Umbilical cord (tissue), 1 donor: ENCODE measurements at regions not wholly inside any gene's neighbourhood (a gene's known extent, or its start where the extent isn't known, plus 50 kb on each side); places are given as distances from the start of the nearest gene placed in this dataset.
"Not testable (repeated sequence)": the region's sequence is repeated elsewhere in the genome, so short reads cannot be mapped to it uniquely, and the experiment has no call there.

Source experiments
- DNase-seq: peaks from one replicate; pipeline ENCODE4 v3.0.0-alpha.2; 2015; ENCODE audit warnings: low spot score

DNA sequence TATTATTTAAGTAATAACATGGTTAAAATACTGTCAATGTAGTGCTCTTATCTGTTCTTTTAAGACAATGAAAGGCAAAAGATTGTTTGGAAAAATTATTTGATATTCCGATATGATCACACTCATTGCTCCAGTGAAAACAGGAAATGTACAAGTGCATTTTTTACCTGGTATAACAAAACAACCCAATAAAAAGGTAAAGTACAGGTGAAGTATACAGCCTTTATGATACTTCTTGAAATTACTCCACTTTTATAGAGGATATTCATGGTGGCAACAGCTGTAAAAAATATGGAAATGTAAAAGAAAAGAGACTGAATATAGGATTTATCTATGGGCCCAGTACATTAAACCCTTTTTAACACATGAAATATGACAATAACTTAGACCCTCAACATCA is 298.6 kb upstream of the HNRNPA3 start:
- DNase-seq = no peak

DNA sequence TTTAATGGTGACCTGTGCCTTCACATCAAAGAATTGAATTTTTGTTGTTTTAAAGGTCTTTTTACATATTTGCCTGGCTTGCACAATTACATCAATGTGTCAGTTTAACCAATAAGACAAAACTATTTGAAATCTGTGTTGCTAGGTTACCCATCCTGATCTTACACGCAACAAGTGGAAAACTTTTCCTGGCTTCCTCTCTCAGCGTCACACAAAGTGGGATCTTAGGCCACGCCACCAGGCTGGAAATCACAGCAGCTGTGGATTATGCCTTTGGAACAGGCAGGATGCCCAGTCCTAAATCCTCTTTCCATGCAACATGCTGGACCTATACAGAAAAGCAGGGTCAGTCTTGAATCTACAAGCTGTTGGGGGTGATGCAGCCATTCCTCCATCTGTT is 298.2 kb upstream of the HNRNPA3 start:
- peak; percentile 19 for DNase-seq

DNA sequence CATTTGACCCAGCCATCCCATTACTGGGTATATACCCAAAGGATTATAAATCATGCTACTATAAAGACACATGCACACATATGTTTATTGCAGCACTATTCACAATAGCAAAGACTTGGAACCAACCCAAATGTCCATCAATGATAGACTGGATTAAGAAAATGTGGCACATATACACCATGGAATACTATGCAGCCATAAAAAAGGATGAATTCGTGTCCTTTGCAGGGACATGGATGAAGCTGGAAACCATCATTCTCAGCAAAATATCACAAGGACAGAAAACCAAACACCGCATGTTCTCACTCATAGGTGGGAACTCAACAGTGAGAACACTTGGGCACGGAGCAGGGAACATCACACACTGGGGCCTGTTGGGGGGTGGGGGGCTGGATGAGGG is 290.0 kb upstream of the HNRNPA3 start:
- not testable (repeated sequence) for DNase-seq

DNA sequence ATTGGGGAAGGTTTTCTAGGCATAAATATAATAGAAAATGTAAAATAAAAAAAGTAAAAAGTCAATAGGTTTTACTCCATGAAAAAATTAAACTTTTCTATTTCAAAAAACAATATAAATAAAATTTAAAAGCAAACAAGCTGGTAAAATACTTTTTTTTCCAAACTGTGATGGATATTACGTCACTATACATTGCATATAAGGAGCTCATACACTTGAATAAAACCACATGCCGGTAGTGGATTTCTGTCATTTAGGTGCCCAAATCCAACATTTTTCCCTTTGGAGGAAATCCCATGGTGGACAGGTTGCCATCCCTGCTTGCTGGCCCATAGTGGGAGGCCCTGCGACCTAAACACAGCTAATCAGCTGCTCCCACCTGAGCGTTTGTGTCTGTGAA is 289.4 kb upstream of the HNRNPA3 start:
- no peak for DNase-seq

DNA sequence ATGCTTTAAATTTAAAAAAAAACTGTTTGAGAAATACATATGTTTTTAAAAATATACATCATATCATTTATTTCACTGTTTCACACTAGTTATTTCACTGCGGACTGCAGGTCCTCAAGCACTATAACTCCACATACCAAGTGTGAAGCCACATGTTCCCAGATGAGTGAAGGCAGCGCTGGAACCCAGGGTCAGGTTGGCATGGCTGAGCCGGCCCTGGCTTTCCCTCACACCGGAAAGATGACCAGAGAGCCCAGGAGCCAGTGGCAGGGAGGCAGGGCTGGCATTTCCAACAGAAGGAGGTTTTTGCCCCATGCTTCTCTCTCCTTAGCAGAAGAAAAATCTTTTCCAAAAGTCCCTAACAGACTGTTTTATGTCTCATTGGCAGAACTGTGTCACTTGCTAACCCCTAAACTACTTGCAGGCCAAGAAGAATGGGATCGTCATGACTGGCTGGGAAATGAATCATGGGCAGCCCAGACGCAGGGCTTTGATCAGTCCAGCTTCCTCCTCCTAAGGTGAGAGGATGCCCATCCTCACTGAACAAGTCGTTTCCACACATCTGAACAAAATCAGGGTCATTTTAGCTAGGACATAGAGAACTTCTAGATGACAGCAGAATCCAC is 287.6 kb upstream of the HNRNPA3 start:
- no peak for DNase-seq

DNA sequence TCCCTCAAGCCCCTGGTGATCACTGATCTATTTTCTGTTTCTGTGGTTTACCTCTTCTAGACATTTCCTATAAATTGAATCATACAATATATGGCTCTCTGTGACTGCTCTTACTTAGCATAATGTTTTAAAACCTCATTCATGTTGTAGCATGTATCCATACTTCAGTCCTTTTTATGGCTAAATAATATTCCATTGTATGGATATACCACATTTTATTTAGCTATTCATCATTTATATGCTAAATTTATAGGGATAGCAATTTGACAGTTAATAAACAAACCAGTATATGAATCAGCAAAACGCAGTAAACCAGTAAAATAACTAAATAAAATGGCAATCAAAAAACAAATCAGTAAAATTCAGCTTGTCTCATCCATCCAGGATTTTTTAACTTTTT is 286.1 kb upstream of the HNRNPA3 start:
- DNase-seq = no peak

DNA sequence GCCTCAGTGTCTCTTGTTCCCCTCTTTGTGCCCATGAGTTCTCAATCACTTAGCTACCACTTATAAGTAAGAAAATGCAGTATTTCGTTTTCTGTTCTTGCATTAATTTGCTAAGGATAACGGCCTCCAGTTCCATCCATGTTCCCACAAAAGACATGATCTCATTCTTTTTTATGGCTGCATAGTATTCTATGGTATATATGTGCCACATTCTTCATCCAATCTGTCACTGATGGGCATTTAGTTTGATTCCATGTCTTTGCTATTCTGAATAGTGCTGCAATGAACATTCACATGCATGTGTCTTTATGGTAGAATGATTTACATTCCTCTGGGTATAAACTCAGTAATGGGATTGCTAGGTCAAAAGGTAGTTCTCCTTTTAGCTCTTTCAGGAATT is 283.2 kb upstream of the HNRNPA3 start:
- DNase-seq = not testable (repeated sequence)

DNA sequence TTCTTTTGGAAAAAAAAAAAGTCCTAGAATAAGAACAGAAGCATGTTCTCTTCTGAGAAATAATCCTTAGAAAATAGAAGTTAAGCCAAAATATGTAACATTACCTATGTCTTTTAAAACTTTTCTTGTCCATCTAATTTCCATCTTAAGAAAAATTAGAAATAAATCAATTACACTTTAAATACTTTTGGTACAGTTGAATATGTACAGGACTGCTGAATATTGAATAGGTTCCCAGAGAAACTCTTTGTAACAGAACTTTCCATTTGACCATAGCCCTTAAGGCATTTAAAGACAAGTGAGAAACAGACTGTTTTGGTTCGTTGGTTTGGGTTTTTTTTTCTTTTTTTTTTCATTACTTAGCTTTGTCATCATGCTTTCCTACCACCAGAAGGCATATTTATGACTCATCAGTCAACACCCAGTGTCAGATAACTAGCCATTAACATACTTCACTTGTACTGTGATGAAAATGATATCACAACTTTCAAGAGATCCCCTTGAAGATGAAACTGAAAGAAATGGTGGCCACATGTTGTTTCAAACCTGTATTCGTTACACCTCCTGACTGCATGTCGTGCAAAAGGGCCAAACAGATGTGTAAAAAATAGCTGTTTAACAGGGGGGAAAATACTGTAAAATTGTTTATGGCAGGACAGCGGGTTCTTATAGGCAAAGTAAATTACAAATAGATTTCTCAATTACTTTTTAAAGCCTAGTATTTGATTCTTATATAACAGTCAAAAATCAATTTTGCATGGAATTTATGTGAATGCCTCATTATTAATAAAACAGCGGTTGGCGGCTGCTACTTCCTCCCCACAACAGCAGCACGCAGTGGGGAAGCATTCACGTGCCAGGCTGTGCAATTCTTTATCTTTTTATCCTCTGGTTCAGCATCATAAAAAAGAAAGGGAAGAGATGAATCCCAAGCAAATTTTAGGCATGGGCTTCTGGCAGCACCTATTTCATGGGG is 280.7 kb upstream of the HNRNPA3 start:
- DNase-seq = peak; percentile 10

DNA sequence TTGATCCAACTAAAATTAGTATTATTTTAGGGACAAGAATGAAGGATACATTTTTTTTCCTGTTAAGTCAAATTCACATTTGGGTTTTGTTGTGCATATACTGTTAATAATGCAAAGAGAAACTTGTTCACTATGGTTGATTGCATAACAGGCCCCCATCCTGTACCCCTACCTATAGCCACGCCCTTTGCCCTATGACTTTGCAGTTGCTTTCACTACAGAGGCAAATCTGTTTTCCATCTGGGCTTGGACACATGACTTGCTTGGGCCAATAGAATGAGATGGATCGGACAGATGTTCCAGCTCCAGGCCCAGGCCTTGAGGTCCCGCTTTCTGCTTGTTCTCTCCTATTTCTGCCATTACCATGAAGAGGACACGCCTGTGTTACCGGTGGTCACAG is 278.5 kb upstream of the HNRNPA3 start:
- DNase-seq = no peak

DNA sequence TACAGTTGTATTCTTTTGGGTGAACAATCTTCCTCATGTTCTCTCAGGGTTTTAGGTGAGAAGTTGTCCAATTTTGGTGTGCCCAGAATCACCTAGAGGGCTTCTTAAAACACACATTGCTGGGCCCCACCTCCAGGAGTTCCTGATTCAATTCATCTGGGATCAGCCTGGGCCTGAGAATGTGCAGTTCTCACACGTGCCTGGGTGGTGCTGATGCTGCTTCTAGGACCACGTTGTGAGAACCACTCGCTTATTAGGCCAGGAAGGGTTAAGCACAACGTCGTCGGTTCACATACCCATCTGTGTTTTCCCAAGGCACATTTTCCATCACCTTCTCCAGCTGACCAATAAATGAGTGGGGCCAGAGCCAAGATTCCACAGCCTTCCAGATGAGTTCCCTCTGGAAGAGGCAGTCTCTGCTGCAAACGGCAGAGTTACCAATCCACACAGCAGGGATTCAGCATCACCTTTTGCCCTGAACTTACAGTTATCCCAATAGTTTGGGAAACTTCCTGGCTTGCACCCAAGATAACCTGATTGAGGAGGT is 277.7 kb upstream of the HNRNPA3 start:
- DNase-seq = no peak

DNA sequence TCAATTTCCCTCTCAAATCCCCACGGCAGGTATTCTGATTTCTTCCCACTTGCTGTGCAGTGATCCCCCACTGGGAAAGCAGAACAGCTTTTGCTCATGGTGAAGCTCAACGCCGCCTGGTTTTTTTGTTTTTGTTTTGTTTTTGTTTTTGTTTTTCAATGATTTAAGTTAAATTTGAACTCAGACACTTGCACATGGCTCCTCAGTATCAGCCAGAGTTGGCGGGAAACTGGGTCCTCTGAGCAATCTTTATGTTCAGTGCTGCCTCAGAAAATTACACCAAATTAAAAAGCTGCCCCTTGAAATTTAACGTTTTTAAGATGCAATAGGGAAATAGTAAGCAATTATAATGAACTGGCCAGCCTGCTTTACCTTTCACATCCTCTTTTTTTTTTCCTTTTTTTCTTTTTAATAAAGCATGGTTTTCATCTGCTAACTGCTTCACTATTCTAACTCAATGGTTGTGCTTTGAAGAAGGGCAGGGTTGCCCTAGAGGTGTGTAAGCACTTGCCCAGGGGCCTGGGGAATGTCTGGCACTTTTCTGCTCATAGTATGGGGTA is 277.0 kb upstream of the HNRNPA3 start:
- no peak for DNase-seq

DNA sequence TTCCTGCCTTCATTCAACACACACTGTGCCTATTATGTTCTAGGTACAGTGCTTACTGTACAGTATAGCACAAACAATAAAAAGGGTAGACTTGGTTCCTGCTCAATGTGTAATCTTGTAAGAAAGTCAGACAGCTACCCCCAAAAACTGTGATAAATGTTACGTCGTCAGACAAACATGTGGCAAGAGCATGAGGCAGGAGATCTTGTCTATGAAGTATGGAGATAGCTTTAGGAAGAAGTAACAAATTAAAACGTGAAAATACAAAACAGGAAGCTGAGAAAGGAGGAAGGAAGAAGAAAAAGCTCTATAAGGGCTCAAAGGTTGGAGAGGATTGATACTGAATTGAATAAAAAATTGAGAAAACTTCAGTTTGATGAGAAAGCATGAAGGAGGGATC is 276.2 kb upstream of the HNRNPA3 start:
- DNase-seq = no peak

DNA sequence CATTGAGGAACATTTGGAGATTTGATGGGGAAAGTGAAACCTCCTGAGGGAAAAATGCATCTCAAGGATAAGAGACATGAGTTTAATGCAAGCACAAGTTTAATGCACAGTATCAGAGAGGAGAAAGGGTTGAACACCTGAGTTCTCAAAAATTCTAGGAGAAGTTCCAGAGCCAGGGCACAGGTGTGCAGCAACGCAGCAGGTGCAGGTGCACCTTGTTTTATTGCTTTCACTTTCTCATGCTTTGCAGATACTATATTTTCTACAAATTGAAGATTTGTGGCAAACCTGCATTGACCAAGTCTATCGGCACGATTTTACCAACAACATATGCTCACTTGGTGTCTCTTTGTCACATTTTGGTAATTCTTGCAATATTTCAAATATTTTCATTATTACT is 267.6 kb upstream of the HNRNPA3 start:
- no peak for DNase-seq

DNA sequence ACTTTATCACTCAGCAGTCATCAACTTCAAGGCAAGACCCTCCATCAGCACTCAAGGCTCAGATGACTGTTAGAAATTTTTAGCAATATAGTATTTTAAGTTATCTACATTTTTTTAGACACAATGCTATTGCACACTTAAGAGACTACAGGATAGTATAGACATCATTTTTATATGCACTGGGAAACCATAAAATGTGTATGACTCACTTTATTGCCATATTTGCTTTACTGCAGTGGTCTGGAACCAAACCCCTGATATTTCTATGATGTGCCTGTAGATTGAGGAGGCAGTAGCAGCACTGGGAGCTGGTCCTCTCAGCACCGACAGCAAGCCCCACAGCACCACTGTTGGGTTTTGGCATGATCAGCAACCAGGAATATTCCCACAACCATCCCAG is 264.8 kb upstream of the HNRNPA3 start:
- no peak for DNase-seq

DNA sequence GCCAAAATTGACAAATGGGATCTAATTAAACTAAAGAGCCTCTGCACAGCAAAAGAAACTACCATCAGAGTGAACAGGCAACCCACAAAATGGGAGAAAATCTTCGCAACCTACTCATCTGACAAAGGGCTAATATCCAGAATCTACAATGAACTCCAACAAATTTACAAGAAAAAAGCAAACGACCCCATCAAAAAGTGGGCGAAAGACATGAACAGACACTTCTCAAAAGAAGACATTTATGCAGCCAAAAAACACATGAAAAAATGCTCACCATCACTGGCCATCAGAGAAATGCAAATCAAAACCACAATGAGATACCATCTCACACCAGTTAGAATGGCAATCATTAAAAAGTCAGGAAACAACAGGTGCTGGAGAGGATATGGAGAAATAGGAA is 261.4 kb upstream of the HNRNPA3 start:
- not testable (repeated sequence) for DNase-seq

DNA sequence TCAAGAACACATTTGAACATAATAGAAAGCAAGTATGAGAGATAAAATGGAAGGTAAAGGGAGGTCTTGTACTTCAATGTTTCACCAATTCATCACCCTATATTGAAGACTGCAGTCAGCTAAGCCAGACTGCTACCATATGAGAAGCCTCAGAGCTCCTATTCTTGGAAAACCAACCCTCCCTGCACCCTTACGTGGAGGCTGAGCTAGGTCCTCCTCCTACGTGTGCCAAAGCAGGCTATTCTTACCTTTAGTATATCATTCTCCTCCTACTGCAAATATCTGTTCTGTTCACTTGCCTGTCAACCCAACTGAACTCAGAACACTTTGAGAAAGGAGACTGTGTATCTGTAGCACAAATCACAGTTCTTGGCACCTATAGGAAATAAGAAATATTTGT is 255.8 kb upstream of the HNRNPA3 start:
- DNase-seq = no peak

DNA sequence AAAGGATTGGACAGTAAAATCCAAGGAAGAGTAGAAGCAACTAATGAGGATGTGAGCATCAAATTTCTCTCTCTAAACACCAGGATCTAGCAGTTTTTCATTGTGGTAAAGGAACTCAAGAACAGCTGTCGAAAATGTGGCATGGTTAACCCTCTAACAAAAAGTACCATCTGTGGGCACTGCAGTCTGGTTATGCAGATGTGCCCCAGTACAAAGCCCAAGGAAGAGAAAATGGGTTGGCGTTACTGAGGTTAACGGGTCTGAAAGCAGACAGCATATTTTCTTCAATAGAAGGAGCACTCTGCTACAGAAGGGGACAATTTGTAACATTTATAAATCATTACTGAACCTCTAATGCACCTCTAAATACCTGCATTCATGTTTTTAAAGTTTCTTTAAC is 253.0 kb upstream of the HNRNPA3 start:
- DNase-seq = no peak

DNA sequence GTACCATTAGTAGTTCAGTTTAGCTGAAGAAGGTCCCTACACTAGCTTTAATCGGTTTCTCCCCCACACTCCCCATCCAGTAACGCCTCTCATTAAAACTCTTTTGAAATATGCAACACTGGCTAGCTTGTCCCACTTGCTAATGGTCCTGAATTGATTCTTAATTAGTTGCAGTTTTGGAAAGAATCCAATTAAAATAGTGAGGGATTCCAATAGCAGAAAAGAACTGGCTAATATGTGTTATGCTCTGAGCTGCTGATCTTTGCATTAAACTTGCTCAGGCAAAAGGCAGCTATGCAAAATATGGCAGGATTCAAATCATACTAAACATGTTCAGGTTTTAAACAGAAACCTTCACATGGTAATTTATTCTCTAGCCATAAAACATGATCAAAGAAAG is 252.5 kb upstream of the HNRNPA3 start:
- no peak for DNase-seq

DNA sequence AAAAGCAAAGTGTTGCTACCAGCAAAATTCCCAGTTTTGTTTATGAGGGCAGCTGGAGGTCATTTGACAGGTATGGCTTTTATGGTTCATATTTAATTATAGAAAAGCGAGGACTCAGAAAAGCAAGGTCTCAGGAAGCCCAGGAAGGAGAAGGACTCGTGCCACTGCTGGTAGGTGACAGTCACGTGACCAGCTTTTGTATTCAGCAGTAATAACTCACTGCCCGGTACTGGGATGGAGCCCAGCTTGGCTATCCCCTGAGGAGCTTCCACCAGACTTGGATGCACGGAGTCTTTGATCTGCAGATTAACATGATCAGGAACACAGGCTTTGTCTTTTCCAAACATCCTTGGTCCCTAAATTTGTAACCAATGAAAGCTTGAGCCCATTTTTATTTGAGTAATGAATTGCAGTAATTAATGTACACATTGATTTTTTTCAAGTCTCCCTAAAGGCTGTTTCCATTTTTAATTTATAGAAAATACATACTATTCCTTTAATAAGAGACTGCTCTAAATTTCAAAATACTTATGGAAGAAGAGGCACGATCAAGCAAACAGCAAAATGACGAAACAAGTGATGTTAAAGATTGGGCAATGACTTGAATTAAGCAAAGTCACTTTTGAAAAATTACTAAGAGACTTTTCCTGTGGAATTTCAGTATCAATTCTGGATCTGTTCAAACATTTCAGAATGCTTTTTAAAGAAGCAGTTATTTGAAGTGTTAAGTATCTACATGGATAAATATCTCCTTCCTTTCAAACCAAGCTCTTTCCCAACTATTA is 251.7 kb upstream of the HNRNPA3 start:
- DNase-seq = no peak

DNA sequence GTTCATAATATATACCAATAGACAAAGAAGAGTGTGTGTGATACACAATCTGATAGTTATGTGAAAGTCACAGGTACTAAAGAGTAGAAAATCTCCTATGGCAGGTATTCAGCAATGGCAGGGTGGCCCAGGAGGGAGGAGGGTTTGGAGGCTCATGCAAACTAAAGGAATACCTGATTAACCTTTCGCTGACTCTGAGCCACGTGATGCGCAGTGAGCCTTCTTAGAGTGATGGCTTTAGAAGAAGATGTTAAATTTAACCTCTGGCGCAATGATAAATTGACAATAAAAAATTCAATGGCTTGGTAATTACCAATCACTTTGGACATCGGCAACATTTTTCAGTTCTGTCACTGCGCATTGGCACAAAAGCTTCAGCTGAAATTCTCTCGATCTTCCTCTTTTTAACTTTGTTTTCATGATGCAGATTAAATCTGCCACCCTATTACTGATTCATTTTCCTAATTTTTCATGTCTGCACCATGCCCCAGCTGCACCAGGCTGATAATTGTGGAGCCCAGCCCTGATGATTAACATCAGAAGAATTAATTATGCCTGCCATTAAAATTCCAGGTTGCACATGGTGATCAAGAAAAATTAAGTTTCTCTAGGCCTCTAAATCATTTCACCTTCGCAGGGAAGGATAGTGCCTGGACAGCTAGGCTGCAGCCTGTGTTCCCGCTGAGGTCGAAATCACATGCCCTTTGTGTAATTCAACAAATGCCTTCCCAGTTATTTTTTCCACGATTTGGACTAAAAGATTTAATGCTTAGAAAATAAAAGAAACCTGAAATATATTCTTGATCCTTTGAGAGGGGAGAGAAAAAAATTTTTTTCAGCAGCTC is 250.6 kb upstream of the HNRNPA3 start:
- DNase-seq = no peak
